AG20443 (cell line): ENCODE measurements at regions not wholly inside any gene's neighbourhood (a gene's known extent, or its start where the extent isn't known, plus 50 kb on each side); places are given as distances from the start of the nearest gene placed in this dataset.

Source experiments
- DNase-seq: peaks from one replicate; pipeline ENCODE4 v3.0.0; 2012; ENCODE audit warnings: low spot score, mixed read lengths

DNA sequence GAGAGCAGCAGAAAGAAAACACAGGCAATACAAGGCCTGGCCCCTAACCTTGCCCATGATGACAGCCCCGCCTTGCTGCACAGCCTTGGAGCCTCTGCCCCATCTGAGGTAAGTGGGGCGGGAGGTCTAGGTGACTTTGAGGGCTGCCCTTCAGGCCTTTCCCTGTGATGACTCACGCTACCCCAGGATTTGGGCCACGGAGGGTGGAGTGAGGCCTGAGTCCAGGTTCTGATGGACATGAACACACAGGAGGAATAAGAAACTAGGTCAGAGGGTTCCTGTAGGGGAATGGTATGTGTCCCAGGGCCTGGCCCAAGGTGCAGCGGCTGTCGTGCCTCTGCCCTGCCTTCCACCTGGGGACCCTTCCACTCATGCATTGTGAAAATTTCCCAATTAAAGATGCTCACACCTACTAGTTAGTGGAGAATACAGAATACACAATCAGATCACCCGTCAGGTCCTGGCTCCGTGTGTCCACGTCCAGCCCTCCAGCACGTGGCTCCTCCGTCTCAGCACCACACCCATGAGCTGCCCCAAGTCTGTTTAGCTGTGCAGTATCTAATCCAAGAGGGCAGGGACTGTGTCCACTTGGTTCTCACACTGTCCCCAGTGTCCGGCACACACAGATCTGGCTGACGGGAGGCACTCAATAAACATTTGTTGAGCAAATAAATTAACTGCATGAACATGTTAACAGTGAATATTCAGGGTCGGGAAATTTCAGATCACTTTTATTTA, 111.0 kb downstream of the CHST1 start:
- no peak for DNase-seq

GRCh38 chr11:45553383-45553936, 112.0 kb downstream of the CHST1 start:
- no peak for DNase-seq

DNA sequence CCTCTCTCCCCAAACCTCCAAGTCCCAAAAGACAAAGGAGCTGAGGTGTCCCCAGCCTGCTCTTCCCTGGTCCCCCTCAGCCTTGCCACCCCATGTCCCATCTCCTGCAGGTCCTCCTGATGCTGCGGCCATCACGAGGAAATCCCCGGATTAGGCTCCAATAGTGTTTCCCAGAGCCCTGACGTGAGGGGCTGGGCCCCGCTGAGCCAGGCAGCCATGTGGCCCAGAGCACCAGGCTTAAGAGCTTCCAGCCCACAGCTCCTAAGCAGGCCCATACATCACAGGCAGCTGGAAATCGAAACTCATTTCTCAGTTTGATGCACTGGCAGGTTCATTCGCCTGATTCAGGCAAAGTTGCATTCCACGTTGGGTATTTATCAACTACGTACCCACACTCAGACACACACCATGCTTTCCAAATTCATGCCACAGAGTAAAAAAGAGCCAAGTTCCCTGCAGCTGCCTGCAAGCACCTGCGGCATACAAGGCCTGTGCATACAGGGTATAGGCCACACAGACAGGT, 114.2 kb downstream of the CHST1 start:
- no peak for DNase-seq

DNA sequence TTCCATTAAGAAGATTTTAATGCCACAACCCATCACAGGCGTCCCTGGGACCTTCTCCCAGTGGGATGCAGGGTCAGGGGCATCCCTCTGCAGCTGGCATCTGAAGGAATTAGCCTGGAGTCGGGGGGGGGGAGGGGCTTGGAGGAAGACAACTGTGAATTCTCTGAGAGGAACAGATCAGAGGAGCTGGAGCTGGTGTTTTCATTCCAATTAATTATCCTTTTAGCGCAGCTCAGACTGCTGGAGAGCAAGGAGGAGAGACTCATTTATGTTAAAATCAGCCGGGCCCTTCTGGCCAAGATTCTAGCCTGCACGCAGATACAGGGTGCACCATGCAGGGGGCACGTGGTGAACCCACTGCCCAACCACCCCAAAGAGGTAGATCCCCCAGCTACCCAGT, 116.2 kb downstream of the CHST1 start:
- no peak for DNase-seq

DNA sequence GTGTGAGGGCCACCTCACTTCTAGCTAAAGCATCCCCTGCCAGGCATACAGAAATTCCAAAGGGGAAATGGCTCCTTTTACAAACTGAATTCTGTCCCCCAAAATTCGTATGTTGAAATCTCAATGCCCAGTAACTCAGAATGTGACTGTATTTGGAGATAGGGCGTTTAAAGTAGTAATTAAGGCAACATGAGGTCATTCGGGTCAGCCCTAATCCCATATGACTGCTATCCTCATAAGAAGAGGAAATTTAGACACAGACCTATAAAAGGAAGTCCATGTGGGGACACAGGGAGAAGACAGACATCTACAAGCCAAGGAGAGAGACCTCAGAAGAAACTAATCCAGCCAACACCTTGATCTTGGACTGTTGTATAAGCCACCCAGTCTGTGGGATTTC, 119.1 kb downstream of the CHST1 start:
- no peak for DNase-seq

DNA sequence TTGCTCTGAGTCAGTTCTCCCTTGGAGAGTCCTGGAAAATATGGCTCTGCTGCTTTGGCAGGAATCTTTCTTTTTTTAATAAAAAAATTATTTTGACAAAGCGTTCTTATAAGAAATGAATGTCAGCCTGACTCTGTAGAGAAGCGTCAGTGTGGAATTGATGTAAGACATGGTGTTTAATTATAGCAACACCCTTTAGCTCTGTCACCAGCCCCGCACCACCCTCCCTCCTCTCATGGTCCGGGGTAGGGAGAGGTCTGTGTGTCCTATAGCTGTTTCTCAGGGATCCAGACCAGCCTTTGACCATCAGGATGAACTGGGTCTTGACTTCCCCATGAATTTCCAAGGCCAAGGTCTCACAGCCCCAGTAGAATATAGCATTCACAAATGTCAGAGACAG, 120.6 kb downstream of the CHST1 start:
- no peak for DNase-seq

DNA sequence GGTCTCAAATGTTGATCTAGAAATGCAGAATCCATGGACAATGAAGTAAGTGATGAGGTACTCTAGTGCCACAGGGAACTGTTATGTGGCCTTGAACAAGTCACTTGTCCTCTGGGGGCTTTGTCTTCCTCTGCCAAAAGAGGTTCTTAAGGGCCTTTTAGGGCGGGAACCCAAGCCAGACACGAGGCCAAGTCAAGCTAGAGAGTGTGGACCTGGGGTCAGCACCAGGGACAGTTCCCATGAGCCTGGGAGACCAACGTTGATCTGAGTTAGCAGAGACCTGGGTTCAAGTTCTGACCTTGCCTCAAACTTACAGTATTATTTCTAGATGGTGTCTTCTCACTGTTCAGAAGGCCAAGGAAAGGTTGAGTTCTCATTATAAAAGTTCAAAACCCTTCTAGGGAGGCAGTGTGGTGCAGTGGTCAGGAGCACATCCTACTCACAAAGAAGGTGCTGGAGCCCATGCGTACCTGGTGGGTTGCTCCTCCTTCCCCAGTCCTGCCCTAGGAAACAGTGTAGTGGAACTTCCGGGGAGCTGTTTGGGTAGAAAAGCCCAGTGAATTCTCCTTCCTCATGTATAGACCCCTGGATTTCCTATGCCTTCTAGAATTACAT, 121.5 kb downstream of the CHST1 start:
- peak; percentile 30 for DNase-seq

- no peak for DNase-seq
Measured at GRCh38 chr11:45543081-45543480, 122.3 kb downstream of the CHST1 start.

DNA sequence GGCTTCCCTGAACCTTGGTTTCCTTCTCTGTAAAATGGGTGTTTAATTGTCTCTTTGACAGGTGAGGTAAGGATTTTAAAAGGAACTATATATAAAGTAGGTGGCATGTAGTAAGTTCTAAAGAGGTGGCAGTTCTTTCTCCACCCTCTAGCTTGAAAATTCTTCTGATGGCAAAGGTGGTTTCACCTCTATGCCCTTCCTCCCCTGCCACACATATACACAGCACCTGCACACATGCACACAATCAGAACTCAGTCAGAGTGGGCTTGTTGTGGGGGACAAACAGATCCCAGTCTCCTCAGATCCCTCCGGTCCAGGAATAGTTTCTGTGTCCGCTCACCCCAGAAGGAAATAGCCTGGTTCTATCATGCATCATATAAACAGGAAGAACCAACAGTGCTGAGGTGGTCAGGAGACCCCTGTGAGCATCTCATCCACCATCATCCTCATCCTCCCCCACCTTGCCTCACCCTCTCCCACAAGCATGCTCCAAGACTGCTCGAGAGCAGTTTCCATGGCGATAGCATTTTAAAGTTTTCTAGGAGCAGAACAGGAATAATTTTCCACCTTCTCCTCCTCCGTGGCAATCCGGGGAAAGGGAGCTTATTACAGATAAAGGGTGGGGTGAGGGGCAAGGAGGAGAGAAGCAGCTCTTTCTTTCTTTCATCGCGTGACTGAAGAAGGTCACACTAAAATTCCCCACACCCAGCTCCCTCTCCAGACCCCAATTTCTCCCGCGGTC, 123.6 kb downstream of the CHST1 start:
- DNase-seq, result no peak

GRCh38 chr11:45538939-45539338, 126.5 kb downstream of the CHST1 start:
- DNase-seq, result no peak

DNA sequence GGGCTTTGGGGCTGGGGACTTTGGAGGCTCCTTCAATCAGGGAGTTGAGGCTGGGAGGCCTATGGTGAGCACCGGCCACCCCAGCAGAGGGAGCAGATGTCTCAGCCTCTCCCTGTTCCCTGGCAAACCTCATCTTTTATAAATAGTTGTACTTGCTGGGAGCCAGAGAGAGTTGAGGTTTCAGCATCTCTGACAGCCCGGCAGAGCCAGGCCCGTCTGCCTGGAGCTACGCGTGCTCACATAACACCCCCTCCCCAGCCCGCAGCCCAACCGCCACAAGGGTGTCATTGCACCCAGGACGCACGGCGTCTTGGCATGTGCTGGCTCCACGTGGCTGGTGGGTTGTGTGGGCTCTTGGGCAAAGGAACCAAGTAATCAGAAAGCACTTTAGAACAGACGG, 127.1 kb downstream of the CHST1 start:
- DNase-seq, result no peak

DNA sequence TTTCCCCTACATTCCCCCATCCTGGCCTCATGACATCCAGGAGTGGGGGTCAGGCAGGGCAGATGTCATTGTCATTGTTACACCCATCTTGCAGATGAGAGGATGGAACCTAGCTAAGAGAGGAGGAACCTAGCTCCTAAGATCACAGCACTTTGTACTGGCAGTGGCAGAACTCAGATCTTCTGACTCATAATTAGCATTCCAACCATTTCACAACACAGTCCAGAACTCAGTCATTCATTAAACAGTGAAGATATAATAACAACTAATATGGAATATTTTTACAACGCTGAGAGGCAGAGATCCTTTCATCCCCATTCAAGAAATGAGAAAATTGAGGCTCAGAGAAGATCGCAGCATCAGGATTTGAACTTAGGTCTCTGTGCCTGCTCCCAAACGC, 127.8 kb downstream of the CHST1 start:
- DNase-seq, result peak; percentile 38

DNA sequence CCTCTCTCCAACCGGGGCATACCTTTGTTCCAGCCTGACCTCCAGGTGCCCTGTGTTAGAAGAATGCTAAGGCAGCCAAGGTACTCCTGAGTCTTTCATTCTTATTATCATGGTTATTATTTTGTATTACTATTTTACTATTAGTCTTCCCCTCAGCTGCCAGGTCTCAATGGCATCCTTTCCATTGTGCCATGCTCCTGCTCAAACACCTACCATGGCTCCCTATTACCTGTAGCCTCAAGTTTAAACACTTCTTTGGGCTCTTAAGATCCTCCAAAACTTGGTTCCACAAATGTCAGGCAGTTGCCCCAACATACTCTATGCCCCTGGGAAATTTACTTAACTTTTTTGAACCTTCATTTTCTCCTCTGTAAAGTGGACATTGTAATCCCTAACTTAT, 130.4 kb downstream of the CHST1 start:
- DNase-seq, result no peak

DNA sequence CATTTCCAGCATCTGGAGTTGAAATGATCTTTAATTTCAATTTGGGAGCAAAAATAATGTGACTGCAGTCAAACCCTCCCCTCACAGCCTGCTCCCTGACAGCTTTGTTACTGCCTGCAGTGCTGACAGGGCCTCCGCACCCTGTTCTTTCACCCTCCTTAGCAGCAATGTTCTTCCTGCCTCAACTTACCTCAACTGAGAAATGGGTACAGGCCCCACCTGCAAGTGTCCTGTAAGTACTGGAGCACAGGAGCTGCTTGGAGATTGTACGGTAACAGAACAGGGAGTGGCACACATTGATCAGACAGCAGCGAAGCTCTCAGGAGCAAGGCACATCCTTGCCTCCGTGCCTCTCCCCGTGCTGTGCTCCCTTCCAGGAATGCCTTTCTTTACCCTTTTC, 131.3 kb downstream of the CHST1 start:
- no peak for DNase-seq

GRCh38 chr11:45532546-45532945, 132.9 kb downstream of the CHST1 start:
- no peak for DNase-seq

- no peak for DNase-seq
Measured at GRCh38 chr11:45530776-45531175, 134.6 kb downstream of the CHST1 start.

DNA sequence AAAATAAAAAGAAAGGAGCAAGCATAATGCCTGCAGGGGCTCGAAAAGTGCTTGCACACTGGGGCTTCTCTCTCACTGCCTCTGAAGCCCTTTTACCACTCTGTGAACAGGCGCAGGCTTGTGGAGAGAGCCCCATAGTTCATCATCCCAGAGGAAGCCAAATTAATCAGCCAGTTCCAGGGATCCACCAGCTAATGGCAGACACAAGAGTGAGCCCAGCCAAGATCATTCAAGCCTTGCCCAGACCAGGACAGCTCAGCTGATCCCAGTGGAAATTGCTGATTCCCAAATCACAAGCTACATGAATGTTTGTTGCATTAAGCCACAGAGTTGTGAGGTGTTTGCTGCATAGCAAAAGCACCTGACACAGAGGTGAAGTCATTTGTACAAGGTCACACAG, 135.3 kb downstream of the CHST1 start:
- DNase-seq, result no peak

GRCh38 chr11:45528435-45528834, 137.0 kb downstream of the CHST1 start:
- DNase-seq, result no peak

DNA sequence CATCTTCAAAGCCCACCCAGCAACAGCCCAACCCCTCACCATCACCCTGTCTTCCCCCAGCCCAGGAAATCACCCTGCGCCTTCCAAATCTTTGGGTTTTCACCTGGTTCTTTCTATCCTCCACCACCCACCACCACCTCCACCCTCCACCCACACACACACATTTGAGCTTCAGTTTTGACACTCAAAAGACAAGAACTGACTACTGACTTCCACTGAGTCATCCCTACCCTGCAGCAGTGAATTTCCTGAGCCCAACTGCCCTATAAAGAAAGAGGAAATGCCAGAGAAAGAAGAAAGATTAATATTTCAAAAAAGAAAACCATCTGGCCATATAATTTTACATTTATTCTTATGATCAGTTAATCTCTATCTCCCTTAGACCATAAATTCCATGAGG, 137.5 kb downstream of the CHST1 start:
- DNase-seq, result no peak

DNA sequence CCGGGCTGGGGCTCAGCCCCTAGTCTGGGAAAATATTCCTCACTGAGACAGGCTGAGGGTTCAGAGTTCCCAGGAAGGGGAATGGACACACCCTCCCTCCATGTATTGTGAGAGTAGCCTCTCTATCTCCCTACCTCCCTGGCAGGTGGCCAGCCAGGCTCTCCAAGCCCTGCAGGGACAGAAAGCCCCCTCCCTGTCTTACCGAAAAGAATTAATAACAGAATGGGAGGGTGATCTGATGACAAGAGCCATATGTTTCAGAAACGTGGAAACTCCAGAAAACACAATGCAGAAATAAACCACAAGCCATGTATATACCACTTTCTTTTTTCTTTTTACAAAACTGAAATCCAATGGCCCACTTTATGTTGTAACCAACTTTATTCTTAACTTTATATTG, 140.0 kb downstream of the CHST1 start:
- DNase-seq, result no peak

DNA sequence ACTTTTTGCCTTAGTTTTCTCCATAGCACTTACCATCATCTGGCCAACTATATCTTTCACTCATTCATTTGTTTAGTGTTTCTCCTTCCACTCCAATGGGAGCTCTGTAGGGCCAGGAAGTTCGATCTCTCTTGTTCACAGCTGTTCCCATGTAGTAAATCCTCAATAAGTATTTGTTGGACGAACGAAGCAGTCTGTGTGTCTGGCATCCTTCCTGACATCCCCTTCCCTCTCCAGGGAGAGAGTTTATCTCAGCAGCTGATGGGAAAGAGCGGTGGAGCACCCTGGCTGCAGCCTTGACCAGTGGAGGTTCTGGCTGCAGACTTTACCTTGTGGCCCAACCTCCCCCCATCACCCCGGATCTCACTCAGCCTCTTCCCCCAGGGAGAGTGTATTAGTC, 141.7 kb downstream of the CHST1 start:
- no peak for DNase-seq

DNA sequence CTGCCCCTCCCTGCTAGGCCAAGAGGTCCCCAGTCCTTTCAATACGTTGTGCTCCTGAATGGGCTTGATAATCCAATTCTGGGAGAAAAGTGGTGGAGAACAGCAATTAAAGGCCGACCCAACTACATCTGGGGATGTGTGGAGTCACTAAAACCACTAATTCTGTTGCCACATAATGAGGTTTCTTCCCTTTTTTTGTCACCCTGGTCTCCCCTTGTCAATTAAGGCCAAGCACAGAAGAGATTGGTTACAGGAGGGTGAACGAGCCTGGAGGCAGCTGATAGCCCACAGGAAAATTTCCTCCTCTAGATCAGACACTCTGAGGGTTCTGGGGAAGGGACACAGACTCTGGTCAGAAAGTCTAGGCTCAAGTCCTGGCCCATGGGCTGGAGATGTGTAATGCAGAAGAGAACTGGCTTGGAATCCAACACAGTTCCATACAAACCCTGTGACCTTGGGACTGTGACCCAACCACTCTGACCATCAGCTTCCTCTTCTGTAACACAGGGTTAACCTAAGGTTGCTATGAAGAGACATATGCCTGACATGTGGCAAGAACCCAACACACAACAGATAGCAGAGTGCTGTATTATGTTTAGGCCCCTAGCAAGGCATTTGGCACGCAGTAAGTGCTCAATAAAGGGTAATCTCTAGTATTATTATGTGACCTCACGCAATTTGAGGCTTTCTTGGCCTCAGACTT, 146.4 kb downstream of the CHST1 start:
- DNase-seq, result no peak
